DND-41 (cell line): ENCODE measurements at regions not wholly inside any gene's neighbourhood (a gene's known extent, or its start where the extent isn't known, plus 50 kb on each side); places are given as distances from the start of the nearest gene placed in this dataset.

Source experiments
- ATAC-seq: fragments of 200-7000 bp; cut with Tn5 transposase; 3 replicates; pipeline ENCODE4 v1.9.1; 2021; ENCODE audit warnings: low read depth; ENCODE audit not compliant: insufficient read depth
- DNase-seq: peaks from one replicate; pipeline ENCODE4 v3.0.0-alpha.2; 2020
- H2AFZ ChIP-seq: 2 replicates; pipeline ENCODE4 v1.6.0; 2012; ENCODE audit warnings: low read depth, low read length
- H3K27ac ChIP-seq: 2 replicates; pipeline ENCODE4 v1.5.1; 2012; ENCODE audit warnings: low read length, inconsistent platforms
- H3K27me3 ChIP-seq: fragments of 200-600 bp; sonication (generic); 2 replicates; pipeline ENCODE4 v1.6.0; 2012; ENCODE audit warnings: low read length, mild to moderate bottlenecking, inconsistent platforms; ENCODE audit not compliant: insufficient read depth, poor library complexity
- H3K36me3 ChIP-seq: 2 replicates; pipeline ENCODE4 v1.5.1; 2012; ENCODE audit warnings: low read length, inconsistent platforms; ENCODE audit not compliant: insufficient read depth
- H3K4me1 ChIP-seq: 2 replicates; pipeline ENCODE4 v1.5.1; 2012; ENCODE audit warnings: mild to moderate bottlenecking, low read length; ENCODE audit not compliant: insufficient read depth
- H3K4me2 ChIP-seq: 2 replicates; pipeline ENCODE4 v1.6.0; 2012; ENCODE audit warnings: mild to moderate bottlenecking, moderate library complexity, low read length, inconsistent platforms; ENCODE audit not compliant: insufficient read depth
- H3K4me3 ChIP-seq, 2 experiments: fragments of 200-600 bp in 1 of 2; shearing (Covaris generic) in 1 of 2; 2 replicates each; pipeline ENCODE4 v1.5.1; 2012 to 2016; ENCODE audit warnings: inconsistent platforms in 2 of 2, low read length in 2 of 2, mild to moderate bottlenecking in 2 of 2, low read depth in 1 of 2, moderate library complexity in 1 of 2
- H3K79me2 ChIP-seq: 2 replicates; pipeline ENCODE4 v1.6.0; 2012; ENCODE audit warnings: low read length, inconsistent platforms; ENCODE audit not compliant: insufficient read depth
- H3K9ac ChIP-seq: 2 replicates; pipeline ENCODE4 v1.6.0; 2012; ENCODE audit warnings: low read depth, mild to moderate bottlenecking, inconsistent platforms, low read length, moderate library complexity
- H3K9me3 ChIP-seq: 2 replicates; pipeline ENCODE4 v1.5.1; 2012; ENCODE audit warnings: low read length, moderate library complexity, mild to moderate bottlenecking, inconsistent platforms; ENCODE audit not compliant: insufficient read depth, severe bottlenecking
- H4K20me1 ChIP-seq: 2 replicates; pipeline ENCODE4 v1.6.0; 2012; ENCODE audit warnings: low read length; ENCODE audit not compliant: insufficient read depth
- EZH2 ChIP-seq: IDR thresholded peaks from 3 replicates; pipeline ENCODE4 v1.6.1; 2012; ENCODE audit warnings: borderline replicate concordance, low read depth, mild to moderate bottlenecking, moderate library complexity, low read length, inconsistent platforms; ENCODE audit not compliant: severe bottlenecking
- TF ChIP-seq, protein P1 (sequence below): IDR thresholded peaks from 2 replicates; pipeline ENCODE4 v1.5.1; 2012; ENCODE audit warnings: borderline replicate concordance, low read length, moderate library complexity, mild to moderate bottlenecking; ENCODE audit not compliant: poor library complexity, severe bottlenecking; ENCODE audit errors: extremely low read depth

DNA sequence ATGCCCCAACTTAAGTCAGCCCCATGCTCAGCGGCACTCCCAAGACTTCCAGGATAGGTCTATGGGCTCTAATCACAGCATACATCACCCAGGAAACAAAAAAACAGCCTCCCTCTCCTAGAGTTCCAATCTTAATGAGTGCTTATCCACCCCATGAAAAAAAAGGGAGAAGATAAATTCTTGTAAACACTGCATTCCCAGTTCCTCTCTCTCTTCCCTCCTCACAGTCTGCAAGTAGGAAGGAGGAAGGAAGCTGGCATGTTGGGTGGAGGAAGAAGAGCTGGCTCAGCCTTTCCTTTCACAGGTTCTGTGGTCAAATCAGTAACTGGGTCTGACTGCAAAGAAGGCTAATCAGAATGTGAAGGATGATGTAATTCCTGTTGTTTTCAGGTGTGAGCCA, 69.9 kb upstream of the ZC3H11B start:
- no peak for DNase-seq
- Histone ChIP-seq H3K79me2 (no peaks in the 10 kb centered on the region), H3K36me3 (no peaks in the 10 kb centered on the region), H3K4me2 (no peak overlapping the region), H2AFZ (no peak overlapping the region), H3K4me1 (no peaks in the 10 kb centered on the region), H3K4me3 (no peak overlapping the region), H3K27ac (no peak overlapping the region), H4K20me1 (no peaks in the 10 kb centered on the region), H3K9ac (no peak overlapping the region), H3K27me3 (no peaks in the 10 kb centered on the region), H3K9me3 (no peaks in the 10 kb centered on the region)
- TF ChIP-seq EZH2, result no peak
- TF ChIP-seq, protein P1, sequence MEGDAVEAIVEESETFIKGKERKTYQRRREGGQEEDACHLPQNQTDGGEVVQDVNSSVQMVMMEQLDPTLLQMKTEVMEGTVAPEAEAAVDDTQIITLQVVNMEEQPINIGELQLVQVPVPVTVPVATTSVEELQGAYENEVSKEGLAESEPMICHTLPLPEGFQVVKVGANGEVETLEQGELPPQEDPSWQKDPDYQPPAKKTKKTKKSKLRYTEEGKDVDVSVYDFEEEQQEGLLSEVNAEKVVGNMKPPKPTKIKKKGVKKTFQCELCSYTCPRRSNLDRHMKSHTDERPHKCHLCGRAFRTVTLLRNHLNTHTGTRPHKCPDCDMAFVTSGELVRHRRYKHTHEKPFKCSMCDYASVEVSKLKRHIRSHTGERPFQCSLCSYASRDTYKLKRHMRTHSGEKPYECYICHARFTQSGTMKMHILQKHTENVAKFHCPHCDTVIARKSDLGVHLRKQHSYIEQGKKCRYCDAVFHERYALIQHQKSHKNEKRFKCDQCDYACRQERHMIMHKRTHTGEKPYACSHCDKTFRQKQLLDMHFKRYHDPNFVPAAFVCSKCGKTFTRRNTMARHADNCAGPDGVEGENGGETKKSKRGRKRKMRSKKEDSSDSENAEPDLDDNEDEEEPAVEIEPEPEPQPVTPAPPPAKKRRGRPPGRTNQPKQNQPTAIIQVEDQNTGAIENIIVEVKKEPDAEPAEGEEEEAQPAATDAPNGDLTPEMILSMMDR, result no peak
- no peak for ATAC-seq

DNA sequence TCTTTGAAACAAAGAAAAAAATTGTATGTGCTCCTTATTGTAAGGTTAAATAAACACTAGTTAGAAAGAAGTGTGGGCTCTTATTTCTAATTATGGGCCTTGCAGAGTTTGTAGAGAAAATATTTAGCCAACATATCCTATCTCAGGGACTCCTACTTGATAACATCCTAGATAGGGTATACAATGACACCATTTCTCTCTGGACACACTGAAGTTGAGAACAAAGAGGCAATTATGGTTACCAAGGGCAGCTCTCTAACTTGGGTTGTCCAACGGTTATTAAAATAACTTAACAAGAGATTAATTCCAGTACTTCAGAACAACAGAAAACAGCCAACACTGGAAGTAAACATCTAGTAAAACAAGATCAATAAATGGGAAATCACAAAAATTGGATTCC, 69.0 kb upstream of the ZC3H11B start:
- no peak for ATAC-seq
- H3K79me2 ChIP-seq, result no peaks in the 10 kb centered on the region

DNA sequence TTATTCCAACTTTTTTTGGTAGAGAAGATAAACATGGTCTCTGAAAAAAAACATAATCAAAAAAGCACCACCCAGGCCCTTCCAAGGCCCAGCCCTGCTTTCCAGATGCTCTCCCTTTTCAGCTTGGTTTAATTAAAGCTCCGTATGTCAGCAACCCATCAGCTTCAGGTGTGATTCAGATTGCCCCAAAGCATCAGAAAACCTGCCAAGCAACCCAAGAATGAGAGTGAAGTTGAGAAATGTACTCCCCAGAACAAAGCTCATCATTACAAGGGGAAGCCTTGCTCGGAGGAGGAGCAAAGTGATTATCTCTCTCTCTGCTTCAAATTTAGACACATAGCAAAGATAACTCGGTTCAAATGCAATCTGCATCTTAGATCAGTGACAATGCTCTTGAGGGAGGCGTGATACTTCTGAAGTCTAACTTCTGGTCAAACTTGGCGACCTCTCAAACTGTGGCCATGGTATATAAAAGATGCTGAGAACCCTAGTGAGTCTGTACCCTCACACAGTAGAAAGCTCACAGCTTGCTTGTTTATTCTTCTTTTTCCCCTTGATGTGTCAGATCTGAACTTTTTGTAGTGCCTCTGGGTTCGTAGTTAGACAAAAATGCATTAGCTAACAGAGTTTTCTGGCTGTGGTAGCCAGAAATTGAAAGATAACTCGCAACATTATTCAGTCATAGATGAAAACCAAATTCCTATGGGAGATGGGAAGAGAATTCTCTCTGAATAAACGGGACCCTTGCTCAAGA, 63.3 kb upstream of the ZC3H11B start:
- Histone ChIP-seq H3K27me3 (no peaks in the 10 kb centered on the region), H3K27ac (no peak overlapping the region), H3K4me2 (no peak overlapping the region), H3K4me1 (no peaks in the 10 kb centered on the region), H3K9me3 (no peaks in the 10 kb centered on the region), H3K9ac (no peak overlapping the region), H2AFZ (no peak overlapping the region), H4K20me1 (no peaks in the 10 kb centered on the region), H3K4me3 (no peak overlapping the region), H3K79me2 (no peaks in the 10 kb centered on the region), H3K36me3 (no peaks in the 10 kb centered on the region)
- DNase-seq (no peak), ATAC-seq (no peak)
- no peak for TF ChIP-seq EZH2

More for the DNA sequence above, 69.0 kb upstream of the ZC3H11B start:
- Histone ChIP-seq H3K36me3 (no peaks in the 10 kb centered on the region), H3K4me3 (no peak overlapping the region), H2AFZ (no peak overlapping the region), H3K9me3 (no peaks in the 10 kb centered on the region), H3K9ac (no peak overlapping the region), H3K4me2 (no peak overlapping the region), H3K27ac (no peak overlapping the region), H3K27me3 (no peaks in the 10 kb centered on the region), H4K20me1 (no peaks in the 10 kb centered on the region), H3K4me1 (no peaks in the 10 kb centered on the region)
- DNase-seq, result no peak
- TF ChIP-seq, protein P1, result no peak
- no peak for TF ChIP-seq EZH2

DNA sequence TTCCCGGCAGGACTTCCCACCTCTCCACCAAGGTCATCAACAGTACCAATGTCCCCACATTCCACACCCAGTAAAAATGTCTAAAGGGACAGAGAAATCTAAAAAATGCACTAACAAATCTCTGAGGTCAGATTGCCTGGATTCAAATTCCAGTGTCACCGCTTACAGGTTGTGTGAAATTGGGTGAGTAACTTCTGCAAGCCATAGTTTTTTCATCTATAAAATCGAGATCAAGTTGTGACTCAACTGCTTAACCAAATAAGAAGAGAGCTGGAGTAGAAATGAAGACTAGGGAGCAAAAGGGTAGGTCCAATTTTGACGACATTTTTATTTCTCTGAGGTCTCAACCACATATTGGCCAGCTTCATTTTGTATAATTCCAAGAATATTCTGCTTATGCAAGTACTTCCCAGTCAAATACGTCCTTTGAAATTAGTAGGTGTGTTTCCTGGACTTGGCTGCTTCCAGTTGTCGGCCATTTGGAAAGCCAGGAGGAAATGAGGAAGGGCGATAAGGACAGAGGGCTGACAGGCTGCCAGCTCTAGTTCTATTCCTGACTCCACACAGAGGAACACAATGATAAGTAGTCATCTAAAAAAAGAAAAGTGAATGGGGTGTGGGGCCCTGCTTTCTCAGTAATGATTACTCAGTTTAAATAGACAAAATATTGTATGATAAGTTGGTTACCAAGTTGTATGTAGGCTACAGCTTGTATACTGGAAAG, 57.7 kb upstream of the ZC3H11B start:
- H3K27me3 ChIP-seq, result no peaks in the 10 kb centered on the region
- H3K9me3 ChIP-seq, result no peaks in the 10 kb centered on the region
- no peak overlapping the region for H2AFZ ChIP-seq
- no peaks in the 10 kb centered on the region for H3K36me3 ChIP-seq
- no peak overlapping the region for H3K4me3 ChIP-seq
- no peak for DNase-seq
- no peak overlapping the region for H3K27ac ChIP-seq
- no peaks in the 10 kb centered on the region for H3K79me2 ChIP-seq
- no peak for ATAC-seq
- no peak for TF ChIP-seq EZH2
- TF ChIP-seq, protein P1, result no peak
- no peak overlapping the region for H3K9ac ChIP-seq
- H4K20me1 ChIP-seq, result no peaks in the 10 kb centered on the region
- no peak overlapping the region for H3K4me2 ChIP-seq
- H3K4me1 ChIP-seq, result no peaks in the 10 kb centered on the region
